ENCODE measurements at regions not wholly inside any gene's neighbourhood (a gene's known extent, or its start where the extent isn't known, plus 50 kb on each side); places are given as distances from the start of the nearest gene placed in this dataset.

GRCh38 chr3:31416980-31417379, 115.7 kb upstream of the STT3B start:
- no peak for ATAC-seq
- no peak overlapping the region for H3K4me3 ChIP-seq
- no peaks in the 10 kb centered on the region for H3K4me1 ChIP-seq
- intact Hi-C loops (cut with DNase I): no loop called here
- no peaks in the 10 kb centered on the region for H3K27me3 ChIP-seq (ENCODE audit: low read depth)
- no peaks in the 10 kb centered on the region for H3K36me3 ChIP-seq
- no peaks in the 10 kb centered on the region for H3K9me3 ChIP-seq
- TF ChIP-seq, protein P1, sequence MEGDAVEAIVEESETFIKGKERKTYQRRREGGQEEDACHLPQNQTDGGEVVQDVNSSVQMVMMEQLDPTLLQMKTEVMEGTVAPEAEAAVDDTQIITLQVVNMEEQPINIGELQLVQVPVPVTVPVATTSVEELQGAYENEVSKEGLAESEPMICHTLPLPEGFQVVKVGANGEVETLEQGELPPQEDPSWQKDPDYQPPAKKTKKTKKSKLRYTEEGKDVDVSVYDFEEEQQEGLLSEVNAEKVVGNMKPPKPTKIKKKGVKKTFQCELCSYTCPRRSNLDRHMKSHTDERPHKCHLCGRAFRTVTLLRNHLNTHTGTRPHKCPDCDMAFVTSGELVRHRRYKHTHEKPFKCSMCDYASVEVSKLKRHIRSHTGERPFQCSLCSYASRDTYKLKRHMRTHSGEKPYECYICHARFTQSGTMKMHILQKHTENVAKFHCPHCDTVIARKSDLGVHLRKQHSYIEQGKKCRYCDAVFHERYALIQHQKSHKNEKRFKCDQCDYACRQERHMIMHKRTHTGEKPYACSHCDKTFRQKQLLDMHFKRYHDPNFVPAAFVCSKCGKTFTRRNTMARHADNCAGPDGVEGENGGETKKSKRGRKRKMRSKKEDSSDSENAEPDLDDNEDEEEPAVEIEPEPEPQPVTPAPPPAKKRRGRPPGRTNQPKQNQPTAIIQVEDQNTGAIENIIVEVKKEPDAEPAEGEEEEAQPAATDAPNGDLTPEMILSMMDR (IDR thresholded peaks at IDR 0.05): no peak
- DNase-seq: no peak
- no peak overlapping the region for H3K27ac ChIP-seq

DNA sequence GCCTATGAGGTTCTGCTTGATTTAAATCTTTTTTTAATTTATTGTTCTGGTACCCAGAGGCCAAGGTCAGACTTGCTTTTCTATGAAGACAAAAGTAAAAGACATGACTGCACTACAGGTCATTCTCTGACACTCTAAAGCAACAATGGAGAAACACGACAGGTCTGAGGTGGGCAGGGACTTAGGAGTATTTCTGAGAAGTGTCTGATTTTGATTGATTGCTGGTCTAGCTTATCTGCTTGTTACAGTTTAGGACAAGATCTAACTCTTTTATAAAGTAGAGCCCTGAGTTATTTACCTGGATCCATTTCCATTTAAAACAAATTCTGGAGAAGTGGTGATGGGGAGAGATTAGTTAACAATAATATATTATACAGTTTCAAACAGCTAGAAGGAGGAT, 115.2 kb upstream of the STT3B start:
- intact Hi-C loops (cut with DNase I): no loop called here
- ATAC-seq: no peak
- TF ChIP-seq, protein P1 (IDR thresholded peaks at IDR 0.05): no peak
- Histone ChIP-seq H3K27ac (no peak overlapping the region), H3K4me3 (no peak overlapping the region), H3K36me3 (no peaks in the 10 kb centered on the region), H3K27me3 (ENCODE audit: low read depth) (no peaks in the 10 kb centered on the region), H3K9me3 (no peaks in the 10 kb centered on the region), H3K4me1 (no peaks in the 10 kb centered on the region)
- no peak for DNase-seq

GRCh38 chr3:31420311-31420710, 112.4 kb upstream of the STT3B start:
- DNase-seq (no peak), ATAC-seq (no peak)
- no peak overlapping the region for H3K4me3 ChIP-seq
- intact Hi-C loops (cut with DNase I): no loop called here
- no peak overlapping the region for H3K27ac ChIP-seq
- no peaks in the 10 kb centered on the region for H3K36me3 ChIP-seq
- H3K4me1 ChIP-seq: no peaks in the 10 kb centered on the region
- TF ChIP-seq, protein P1 (IDR thresholded peaks at IDR 0.05): no peak
- no peaks in the 10 kb centered on the region for H3K9me3 ChIP-seq
- no peaks in the 10 kb centered on the region for H3K27me3 ChIP-seq (ENCODE audit: low read depth)

DNA sequence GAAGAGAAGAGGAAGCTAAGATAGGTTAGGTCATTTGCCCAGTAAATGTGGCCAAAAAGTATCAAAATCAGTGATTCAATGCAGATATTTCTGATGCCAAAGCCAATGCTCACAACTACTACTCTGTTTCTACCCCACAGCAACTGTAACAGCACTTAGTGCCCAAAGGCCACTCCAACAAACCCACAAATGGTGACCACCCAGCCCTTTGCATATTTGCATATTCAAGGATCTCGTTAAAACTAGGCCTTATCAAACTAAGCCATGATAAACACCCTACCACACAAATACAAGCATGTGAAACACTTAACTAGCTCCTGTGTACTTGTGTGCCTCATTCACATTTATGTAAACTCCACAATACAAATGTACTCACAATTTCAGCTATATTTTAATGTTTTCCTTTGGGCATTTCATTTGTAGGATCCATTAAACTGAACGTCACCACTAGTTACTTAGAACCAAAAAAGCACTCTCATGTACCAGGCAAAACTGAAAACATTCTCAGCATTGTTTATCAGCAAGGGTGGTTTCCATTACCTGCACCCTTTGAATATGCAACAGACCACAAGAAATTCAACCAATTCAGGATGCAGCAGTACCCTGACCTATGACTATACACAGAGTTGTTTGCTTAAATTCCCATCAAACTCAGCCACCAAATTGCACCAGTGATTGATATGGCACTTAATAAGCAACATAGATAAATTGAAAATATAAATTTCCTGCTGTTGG, 111.2 kb upstream of the STT3B start:
- H3K4me1 ChIP-seq: no peaks in the 10 kb centered on the region
- TF ChIP-seq, protein P1 (IDR thresholded peaks at IDR 0.05): no peak
- no peak overlapping the region for H3K27ac ChIP-seq
- H3K36me3 ChIP-seq: no peaks in the 10 kb centered on the region
- DNase-seq: no peak
- no peaks in the 10 kb centered on the region for H3K9me3 ChIP-seq
- ATAC-seq: no peak
- H3K27me3 ChIP-seq (ENCODE audit: low read depth): no peaks in the 10 kb centered on the region
- intact Hi-C loops (cut with DNase I): no loop called here
- no peak overlapping the region for H3K4me3 ChIP-seq

DNA sequence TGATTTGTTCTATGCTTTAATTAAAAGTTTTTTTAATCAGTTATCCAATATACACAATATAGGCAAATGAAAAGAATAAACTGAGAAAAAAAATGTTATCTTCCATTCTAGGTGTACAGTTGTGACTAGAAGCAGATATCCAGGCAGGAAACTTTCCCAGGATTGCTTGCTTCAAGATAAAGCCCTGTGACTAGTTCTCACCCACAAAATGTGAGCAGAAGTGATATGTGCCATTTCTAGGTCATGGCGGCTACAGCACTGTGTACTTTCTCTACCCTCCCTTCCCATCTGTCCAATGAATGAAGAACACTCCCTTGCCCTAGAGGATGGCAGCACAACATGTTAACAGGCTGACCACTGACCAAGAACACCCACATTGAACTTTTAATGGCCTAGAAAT, 110.5 kb upstream of the STT3B start:
- no peak for ATAC-seq
- Histone ChIP-seq H3K9me3 (no peaks in the 10 kb centered on the region), H3K4me1 (no peaks in the 10 kb centered on the region), H3K27me3 (ENCODE audit: low read depth) (no peaks in the 10 kb centered on the region), H3K27ac (no peak overlapping the region), H3K36me3 (no peaks in the 10 kb centered on the region), H3K4me3 (no peak overlapping the region)
- TF ChIP-seq, protein P1 (IDR thresholded peaks at IDR 0.05): no peak
- intact Hi-C loops (cut with DNase I): no loop called here
- DNase-seq: no peak
